Stimulated activated CD4-positive, alpha-beta T cell treated with anti-CD3 and anti-CD28 coated beads, Interleukin-4, amount 100 ng/mL, for 1 hour (primary cell): ENCODE measurements at regions not wholly inside any gene's neighbourhood (a gene's known extent, or its start where the extent isn't known, plus 50 kb on each side); places are given as distances from the start of the nearest gene placed in this dataset.
"Not testable (repeated sequence)": the region's sequence is repeated elsewhere in the genome, so short reads cannot be mapped to it uniquely, and the experiment has no call there.

Experiments used
- DNase-seq: peaks from one replicate; pipeline ENCODE4 v3.0.0-alpha.2; 2020

- no peak for DNase-seq
These were observed 182.3 kb downstream of the IRX2 start for GRCh38 chr5:2569176-2569575.

- no peak for DNase-seq
These were observed 185.2 kb downstream of the IRX2 start for GRCh38 chr5:2566284-2566683.

GRCh38 chr5:2565147-2565546 is 186.3 kb downstream of the IRX2 start:
- DNase-seq: no peak

GRCh38 chr5:2563046-2563445 is 188.4 kb downstream of the IRX2 start:
- DNase-seq: no peak

GRCh38 chr5:2562036-2562435 is 189.4 kb downstream of the IRX2 start:
- no peak for DNase-seq

GRCh38 chr5:2560435-2560834 is 191.0 kb downstream of the IRX2 start:
- DNase-seq: no peak

GRCh38 chr5:2557435-2557834 is 194.0 kb downstream of the IRX2 start:
- no peak for DNase-seq

GRCh38 chr5:2556375-2556966 is 195.0 kb downstream of the IRX2 start:
- no peak for DNase-seq

- DNase-seq: no peak
These were observed 197.9 kb downstream of the IRX2 start for GRCh38 chr5:2553611-2554010.

GRCh38 chr5:2550509-2550908 is 201.0 kb downstream of the IRX2 start:
- no peak for DNase-seq

GRCh38 chr5:2549900-2550299 is 201.6 kb downstream of the IRX2 start:
- DNase-seq: no peak

- no peak for DNase-seq
These were observed 202.1 kb downstream of the IRX2 start for GRCh38 chr5:2549354-2549753.

- DNase-seq: no peak
These were observed 204.5 kb downstream of the IRX2 start for GRCh38 chr5:2546938-2547337.

GRCh38 chr5:2544003-2544402 is 207.5 kb downstream of the IRX2 start:
- no peak for DNase-seq

- DNase-seq: no peak
These were observed 208.7 kb downstream of the IRX2 start for GRCh38 chr5:2542821-2543220.

GRCh38 chr5:2542026-2542425 is 209.5 kb downstream of the IRX2 start:
- no peak for DNase-seq

- no peak for DNase-seq
These were observed 213.3 kb downstream of the IRX2 start for GRCh38 chr5:2538169-2538568.

GRCh38 chr5:2537378-2538145 is 213.9 kb downstream of the IRX2 start:
- no peak for DNase-seq

GRCh38 chr5:2536632-2537377 is 214.7 kb downstream of the IRX2 start:
- DNase-seq: no peak

- DNase-seq: no peak
These were observed 216.5 kb downstream of the IRX2 start for GRCh38 chr5:2534970-2535369.

GRCh38 chr5:2534251-2534650 is 217.2 kb downstream of the IRX2 start:
- DNase-seq: no peak

GRCh38 chr5:2533848-2534247 is 217.6 kb downstream of the IRX2 start:
- not testable (repeated sequence) for DNase-seq

GRCh38 chr5:2532809-2533208 is 218.7 kb downstream of the IRX2 start:
- DNase-seq: no peak

- DNase-seq: no peak
These were observed 220.2 kb downstream of the IRX2 start for GRCh38 chr5:2531318-2531717.
